ENCODE measurements at regions not wholly inside any gene's neighbourhood (a gene's known extent, or its start where the extent isn't known, plus 50 kb on each side); places are given as distances from the start of the nearest gene placed in this dataset.

DNA sequence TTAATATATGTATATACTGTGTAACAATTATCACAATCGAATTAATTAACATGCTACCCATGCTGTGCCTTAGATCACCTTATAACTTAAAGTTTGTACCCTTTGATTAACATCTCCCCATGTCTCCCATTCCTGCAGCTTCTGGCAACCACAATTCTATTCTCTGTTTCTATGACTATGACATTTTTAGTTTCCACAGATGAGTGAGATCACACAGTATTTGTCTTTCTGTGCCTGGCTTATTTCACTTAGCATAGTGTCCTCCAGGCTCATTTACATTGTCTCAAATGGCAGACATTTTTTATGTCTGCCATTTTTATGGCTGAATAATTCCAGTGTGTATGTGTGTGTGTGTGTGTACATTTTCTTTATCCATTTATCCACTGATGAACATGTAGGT, 146.1 kb upstream of the SLC28A3 start:
- no peak for TF ChIP-seq CTCF (IDR thresholded peaks at IDR 0.05; ENCODE audit: low read depth, low read length)
- POLR2A ChIA-PET = no interaction called here

GRCh38 chr9:84490206-84490841, 149.8 kb upstream of the SLC28A3 start:
- no peak overlapping the region for H3K4me3 ChIP-seq (ENCODE audit: low read depth, low read length)
- no peak for TF ChIP-seq CTCF (IDR thresholded peaks at IDR 0.05; ENCODE audit: low read depth, low read length)
- H3K27ac ChIP-seq (ENCODE audit: low read depth, low read length) = no peak overlapping the region
- ChIA-PET CTCF (no interaction called here), POLR2A (no interaction called here)
- H3K27me3 ChIP-seq (ENCODE audit: control insufficient read depth, insufficient read depth, low read length) = no peaks in the 10 kb centered on the region
- no peak for DNase-seq (ENCODE audit: low read depth, low spot score)
- H3K9me3 ChIP-seq (ENCODE audit: control insufficient read depth, insufficient read depth, low read length) = peaks cover 6% of the 10 kb centered on the region

More for the DNA sequence above, 146.1 kb upstream of the SLC28A3 start:
- Histone ChIP-seq H3K9me3 (ENCODE audit: control insufficient read depth, insufficient read depth, low read length) (no peaks in the 10 kb centered on the region; the same call in 1 of the 2 replicates), H3K4me3 (ENCODE audit: low read depth, low read length) (no peak overlapping the region), H3K27ac (ENCODE audit: low read depth, low read length) (no peak overlapping the region), H3K27me3 (ENCODE audit: control insufficient read depth, insufficient read depth, low read length) (no peaks in the 10 kb centered on the region)
- DNase-seq (ENCODE audit: low read depth, low spot score) = no peak
- CTCF ChIA-PET = no interaction called here

DNA sequence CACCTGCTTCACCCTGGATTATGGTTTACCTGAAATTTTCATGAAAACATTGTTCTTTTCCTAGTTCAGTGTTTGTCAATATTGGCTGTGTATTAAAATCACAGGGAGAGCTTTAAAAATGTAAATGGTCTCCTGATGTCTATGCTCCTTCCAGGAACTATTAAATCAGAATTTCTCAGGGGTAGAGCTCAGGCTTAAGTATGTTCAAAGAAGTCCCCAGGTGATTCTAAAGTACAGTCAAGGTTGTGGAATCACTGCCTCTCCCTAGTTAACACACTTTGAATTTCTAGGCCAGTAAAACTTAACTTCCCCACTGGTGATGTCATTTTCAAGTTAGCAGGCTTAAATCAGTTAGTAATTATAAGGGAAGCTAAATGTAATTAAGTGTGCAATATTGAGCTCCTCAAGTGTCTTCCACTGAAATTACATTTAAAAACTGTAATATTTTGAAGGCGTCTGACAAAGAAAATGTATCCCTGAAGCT, 150.3 kb upstream of the SLC28A3 start:
- TF ChIP-seq CTCF (IDR thresholded peaks at IDR 0.05; ENCODE audit: low read depth, low read length) = no peak
- Histone ChIP-seq H3K9me3 (ENCODE audit: control insufficient read depth, insufficient read depth, low read length) (peaks cover 7% of the 10 kb centered on the region), H3K4me3 (ENCODE audit: low read depth, low read length) (no peak overlapping the region), H3K27me3 (ENCODE audit: control insufficient read depth, insufficient read depth, low read length) (no peaks in the 10 kb centered on the region), H3K27ac (ENCODE audit: low read depth, low read length) (no peak overlapping the region)
- ChIA-PET CTCF (no interaction called here), POLR2A (no interaction called here)
- DNase-seq (ENCODE audit: low read depth, low spot score) = no peak

GRCh38 chr9:84492366-84493159, 152.0 kb upstream of the SLC28A3 start:
- peaks cover 8% of the 10 kb centered on the region for H3K9me3 ChIP-seq (ENCODE audit: control insufficient read depth, insufficient read depth, low read length)
- no peak for DNase-seq (ENCODE audit: low read depth, low spot score)
- no peak overlapping the region for H3K27ac ChIP-seq (ENCODE audit: low read depth, low read length)
- no peaks in the 10 kb centered on the region for H3K27me3 ChIP-seq (ENCODE audit: control insufficient read depth, insufficient read depth, low read length)
- ChIA-PET CTCF (no interaction called here), POLR2A (no interaction called here)
- no peak for TF ChIP-seq CTCF (IDR thresholded peaks at IDR 0.05; ENCODE audit: low read depth, low read length)
- H3K4me3 ChIP-seq (ENCODE audit: low read depth, low read length) = no peak overlapping the region

- POLR2A ChIA-PET = no interaction called here
- CTCF ChIA-PET = no interaction called here
These were observed 152.9 kb upstream of the SLC28A3 start for GRCh38 chr9:84493284-84493947.

More at GRCh38 chr9:84493284-84493947, 152.9 kb upstream of the SLC28A3 start:
- peaks cover 8% of the 10 kb centered on the region for H3K9me3 ChIP-seq (ENCODE audit: control insufficient read depth, insufficient read depth, low read length)
- no peak for TF ChIP-seq CTCF (IDR thresholded peaks at IDR 0.05; ENCODE audit: low read depth, low read length)
- no peak overlapping the region for H3K27ac ChIP-seq (ENCODE audit: low read depth, low read length)
- no peaks in the 10 kb centered on the region for H3K27me3 ChIP-seq (ENCODE audit: control insufficient read depth, insufficient read depth, low read length)
- DNase-seq (ENCODE audit: low read depth, low spot score) = no peak
- H3K4me3 ChIP-seq (ENCODE audit: low read depth, low read length) = no peak overlapping the region

Measured in AG04450 (cell line).